ENCODE measurements at regions not wholly inside any gene's neighbourhood (a gene's known extent, or its start where the extent isn't known, plus 50 kb on each side); places are given as distances from the start of the nearest gene placed in this dataset.
"Not testable (repeated sequence)": the region's sequence is repeated elsewhere in the genome, so short reads cannot be mapped to it uniquely, and the experiment has no call there.

- H3K27ac Mint-ChIP-seq, POLR2A ChIA-PET, H3K9me3 Mint-ChIP-seq, ATAC-seq, H3K27me3 Mint-ChIP-seq, DNase-seq, H3K36me3 Mint-ChIP-seq, H3K4me1 Mint-ChIP-seq, H3K4me3 Mint-ChIP-seq: not testable (repeated sequence)
Measured at GRCh38 chr1:146548684-146549083, 319.9 kb upstream of the NOTCH2NLA start.

- ATAC-seq, H3K36me3 Mint-ChIP-seq, POLR2A ChIA-PET, H3K4me3 Mint-ChIP-seq, H3K27me3 Mint-ChIP-seq, H3K27ac Mint-ChIP-seq, H3K9me3 Mint-ChIP-seq, H3K4me1 Mint-ChIP-seq, DNase-seq: not testable (repeated sequence)
Measured at GRCh38 chr1:146546189-146546588, 317.4 kb upstream of the NOTCH2NLA start.

DNA sequence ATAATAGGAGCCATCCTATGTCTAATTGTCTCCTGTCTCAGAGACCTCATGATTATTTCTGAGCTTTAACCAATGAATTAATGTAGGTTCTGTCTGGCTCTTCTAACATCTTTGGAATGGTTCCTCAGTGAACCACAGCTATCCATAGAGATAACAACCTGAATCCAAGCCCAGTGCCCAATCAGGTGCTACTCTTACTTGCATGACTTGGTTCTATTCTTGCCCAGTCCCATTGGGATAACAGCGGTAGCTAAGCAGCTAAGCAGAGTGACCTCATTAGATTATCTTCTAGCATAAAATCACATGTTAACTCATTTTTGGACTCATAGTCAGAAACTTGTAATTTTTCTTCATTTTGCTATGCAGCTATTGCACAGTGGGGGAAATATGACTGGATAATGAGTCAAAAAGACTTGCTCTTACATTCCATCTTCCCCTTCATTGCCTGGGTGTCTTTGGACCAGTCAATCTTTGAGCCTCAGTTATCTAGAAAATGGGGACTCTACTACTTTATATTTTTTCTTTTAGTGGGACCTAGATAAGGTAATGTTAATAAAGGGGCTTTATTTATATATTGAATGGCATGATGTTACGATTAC is 309.1 kb upstream of the NOTCH2NLA start:
- POLR2A ChIA-PET, result not testable (repeated sequence)

GRCh38 chr1:146536028-146536427 is 307.2 kb upstream of the NOTCH2NLA start:
- H3K36me3 Mint-ChIP-seq, H3K4me1 Mint-ChIP-seq, H3K4me3 Mint-ChIP-seq, H3K27me3 Mint-ChIP-seq, POLR2A ChIA-PET, H3K27ac Mint-ChIP-seq, DNase-seq, H3K9me3 Mint-ChIP-seq: not testable (repeated sequence)
- peak; percentile 95 for ATAC-seq

More for the DNA sequence above, 309.1 kb upstream of the NOTCH2NLA start:
- not testable (repeated sequence) for H3K36me3 Mint-ChIP-seq, H3K9me3 Mint-ChIP-seq, H3K4me3 Mint-ChIP-seq, H3K4me1 Mint-ChIP-seq, H3K27ac Mint-ChIP-seq, DNase-seq, H3K27me3 Mint-ChIP-seq, ATAC-seq

DNA sequence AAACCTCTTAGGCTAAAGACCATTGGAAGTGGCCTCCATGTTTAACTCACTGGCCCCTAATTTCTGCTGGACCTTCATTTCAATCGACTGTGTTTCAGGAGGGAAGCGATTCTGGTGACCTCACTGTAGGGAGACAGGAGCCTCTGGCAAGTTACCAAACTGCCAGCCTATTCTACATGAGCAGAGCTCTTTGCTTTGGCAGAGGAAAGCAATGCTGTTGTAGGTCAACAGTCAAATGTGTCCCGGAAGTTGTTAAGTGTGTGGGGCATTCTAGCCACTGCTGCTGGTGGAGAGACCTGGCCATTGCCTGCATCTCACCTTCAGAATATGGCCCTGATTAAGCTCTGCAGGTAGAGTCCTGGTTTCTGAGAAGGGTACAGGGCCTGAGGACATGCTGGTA is 306.8 kb upstream of the NOTCH2NLA start:
- POLR2A ChIA-PET, H3K4me1 Mint-ChIP-seq, DNase-seq, H3K9me3 Mint-ChIP-seq, H3K27me3 Mint-ChIP-seq, ATAC-seq, H3K27ac Mint-ChIP-seq, H3K36me3 Mint-ChIP-seq, H3K4me3 Mint-ChIP-seq: not testable (repeated sequence)

DNA sequence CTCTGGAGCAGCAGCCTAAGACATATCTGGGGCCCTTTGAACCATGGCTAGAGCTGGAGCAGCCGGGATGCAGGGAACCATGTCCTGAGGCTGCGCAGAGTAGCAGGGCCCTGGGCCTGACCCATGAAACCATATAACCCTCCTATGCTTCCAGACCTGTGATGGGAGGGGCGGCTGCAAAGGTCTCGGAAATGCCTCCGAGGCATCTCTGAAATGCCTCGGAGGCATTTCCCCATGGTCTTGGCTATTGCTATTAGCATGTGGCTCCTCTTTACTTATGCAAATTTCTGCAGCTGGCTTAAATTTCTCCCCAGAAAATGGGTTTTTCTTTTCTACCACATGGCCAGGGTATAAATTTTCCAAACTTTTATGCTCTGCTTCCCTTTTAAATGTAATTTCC is 302.1 kb upstream of the NOTCH2NLA start:
- H3K4me1 Mint-ChIP-seq, H3K36me3 Mint-ChIP-seq, ATAC-seq, H3K27ac Mint-ChIP-seq, POLR2A ChIA-PET, H3K27me3 Mint-ChIP-seq, H3K9me3 Mint-ChIP-seq, DNase-seq, H3K4me3 Mint-ChIP-seq: not testable (repeated sequence)

DNA sequence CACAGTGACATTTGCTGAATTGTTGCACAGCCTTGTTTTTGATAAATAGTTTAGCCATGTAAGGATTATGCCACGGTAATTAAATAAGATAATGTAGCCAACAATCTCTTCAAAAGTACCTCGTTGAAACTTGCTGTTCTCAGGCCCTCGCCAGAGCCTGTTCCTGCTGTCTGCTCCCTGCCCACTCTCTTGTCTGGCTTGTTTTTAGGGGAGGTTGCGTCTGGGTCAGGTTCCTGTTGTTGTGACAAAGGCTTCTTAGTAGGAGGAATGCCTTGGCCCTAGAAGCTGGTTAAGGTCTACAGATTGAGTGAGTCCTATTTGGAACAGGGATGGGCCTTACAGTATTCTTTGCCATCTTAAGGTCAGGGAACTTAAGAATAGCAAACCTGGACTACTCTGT is 294.0 kb upstream of the NOTCH2NLA start:
- DNase-seq, POLR2A ChIA-PET, H3K4me1 Mint-ChIP-seq: not testable (repeated sequence)

GRCh38 chr1:146522345-146522744 is 293.5 kb upstream of the NOTCH2NLA start:
- DNase-seq, H3K4me3 Mint-ChIP-seq, ATAC-seq, H3K4me1 Mint-ChIP-seq, H3K27me3 Mint-ChIP-seq, H3K27ac Mint-ChIP-seq, H3K9me3 Mint-ChIP-seq, H3K36me3 Mint-ChIP-seq, POLR2A ChIA-PET: not testable (repeated sequence)

More for the DNA sequence above, 294.0 kb upstream of the NOTCH2NLA start:
- not testable (repeated sequence) for H3K27ac Mint-ChIP-seq, H3K4me3 Mint-ChIP-seq, H3K9me3 Mint-ChIP-seq, H3K27me3 Mint-ChIP-seq, H3K36me3 Mint-ChIP-seq, ATAC-seq

- H3K27me3 Mint-ChIP-seq, H3K4me1 Mint-ChIP-seq, H3K36me3 Mint-ChIP-seq, DNase-seq, H3K4me3 Mint-ChIP-seq, POLR2A ChIA-PET, H3K9me3 Mint-ChIP-seq, ATAC-seq, H3K27ac Mint-ChIP-seq: not testable (repeated sequence)
Measured at GRCh38 chr1:146521804-146522203, 293.0 kb upstream of the NOTCH2NLA start.

GRCh38 chr1:146513754-146514153 is 284.9 kb upstream of the NOTCH2NLA start:
- H3K27me3 Mint-ChIP-seq, H3K4me1 Mint-ChIP-seq, H3K27ac Mint-ChIP-seq, H3K4me3 Mint-ChIP-seq, POLR2A ChIA-PET, H3K36me3 Mint-ChIP-seq, H3K9me3 Mint-ChIP-seq, ATAC-seq, DNase-seq: not testable (repeated sequence)

- H3K36me3 Mint-ChIP-seq, ATAC-seq, DNase-seq, H3K4me3 Mint-ChIP-seq, H3K27me3 Mint-ChIP-seq, H3K9me3 Mint-ChIP-seq, H3K27ac Mint-ChIP-seq, H3K4me1 Mint-ChIP-seq, POLR2A ChIA-PET: not testable (repeated sequence)
Measured at GRCh38 chr1:146511047-146511777, 282.4 kb upstream of the NOTCH2NLA start.

- H3K4me1 Mint-ChIP-seq, ATAC-seq, H3K9me3 Mint-ChIP-seq: not testable (repeated sequence)
Measured at GRCh38 chr1:146510248-146510983, 281.6 kb upstream of the NOTCH2NLA start.

DNA sequence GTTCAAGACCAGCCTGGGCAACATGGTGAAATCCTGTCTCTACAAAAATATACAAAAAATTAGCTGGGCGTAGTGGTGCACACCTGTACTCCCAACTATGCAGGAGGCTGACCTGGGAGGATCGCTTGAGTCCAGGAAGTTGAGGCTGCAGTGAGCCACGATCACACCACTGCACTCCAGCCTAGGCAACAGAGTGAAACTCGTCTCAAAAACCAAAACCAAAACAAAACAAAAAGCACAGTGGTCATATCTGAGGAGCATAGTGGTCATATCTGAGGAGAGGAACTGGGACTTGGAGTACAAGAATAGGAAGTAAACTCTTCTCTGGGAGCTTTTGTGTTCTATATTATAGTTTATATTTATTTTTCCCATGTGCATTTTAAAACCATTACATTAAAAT is 275.3 kb upstream of the NOTCH2NLA start:
- H3K4me1 Mint-ChIP-seq, ATAC-seq, H3K27me3 Mint-ChIP-seq, POLR2A ChIA-PET, H3K27ac Mint-ChIP-seq, DNase-seq, H3K36me3 Mint-ChIP-seq, H3K4me3 Mint-ChIP-seq, H3K9me3 Mint-ChIP-seq: not testable (repeated sequence)

More at GRCh38 chr1:146510248-146510983, 281.6 kb upstream of the NOTCH2NLA start:
- DNase-seq, H3K4me3 Mint-ChIP-seq, POLR2A ChIA-PET, H3K36me3 Mint-ChIP-seq, H3K27ac Mint-ChIP-seq, H3K27me3 Mint-ChIP-seq: not testable (repeated sequence)

Data from naive thymus-derived CD8-positive, alpha-beta T cell (primary cell).